ENCODE measurements at regions not wholly inside any gene's neighbourhood (a gene's known extent, or its start where the extent isn't known, plus 50 kb on each side); places are given as distances from the start of the nearest gene placed in this dataset.

DNA sequence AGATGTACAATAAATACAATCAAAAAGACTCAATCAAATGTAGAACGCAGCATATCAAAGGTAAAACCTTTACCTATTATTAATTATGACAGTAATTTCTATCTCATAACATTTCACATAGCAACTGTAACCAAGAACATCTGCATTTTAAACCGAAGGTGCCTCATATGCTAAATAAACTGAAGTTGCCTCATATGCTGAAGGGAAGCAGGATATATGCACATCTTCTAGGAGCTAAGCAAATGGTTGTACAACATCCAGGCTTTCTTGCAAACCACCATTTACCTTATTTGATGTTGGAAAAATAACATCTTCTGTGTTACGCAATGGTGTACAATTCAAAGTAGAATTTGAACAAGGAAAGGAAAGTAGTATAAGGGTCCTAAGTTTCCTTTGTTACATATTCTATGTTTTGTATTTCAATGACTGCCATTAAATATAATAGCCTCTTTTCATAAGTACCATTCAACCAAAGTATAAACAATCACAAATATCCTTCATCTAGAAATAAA, 145.9 kb downstream of the SATB1 start:
- Histone ChIP-seq H3K4me3 (ENCODE audit: low read depth, low read length) (no peak overlapping the region), H3K9me3 (ENCODE audit: severe bottlenecking) (no peaks in the 10 kb centered on the region)
- TF ChIP-seq, protein P1, sequence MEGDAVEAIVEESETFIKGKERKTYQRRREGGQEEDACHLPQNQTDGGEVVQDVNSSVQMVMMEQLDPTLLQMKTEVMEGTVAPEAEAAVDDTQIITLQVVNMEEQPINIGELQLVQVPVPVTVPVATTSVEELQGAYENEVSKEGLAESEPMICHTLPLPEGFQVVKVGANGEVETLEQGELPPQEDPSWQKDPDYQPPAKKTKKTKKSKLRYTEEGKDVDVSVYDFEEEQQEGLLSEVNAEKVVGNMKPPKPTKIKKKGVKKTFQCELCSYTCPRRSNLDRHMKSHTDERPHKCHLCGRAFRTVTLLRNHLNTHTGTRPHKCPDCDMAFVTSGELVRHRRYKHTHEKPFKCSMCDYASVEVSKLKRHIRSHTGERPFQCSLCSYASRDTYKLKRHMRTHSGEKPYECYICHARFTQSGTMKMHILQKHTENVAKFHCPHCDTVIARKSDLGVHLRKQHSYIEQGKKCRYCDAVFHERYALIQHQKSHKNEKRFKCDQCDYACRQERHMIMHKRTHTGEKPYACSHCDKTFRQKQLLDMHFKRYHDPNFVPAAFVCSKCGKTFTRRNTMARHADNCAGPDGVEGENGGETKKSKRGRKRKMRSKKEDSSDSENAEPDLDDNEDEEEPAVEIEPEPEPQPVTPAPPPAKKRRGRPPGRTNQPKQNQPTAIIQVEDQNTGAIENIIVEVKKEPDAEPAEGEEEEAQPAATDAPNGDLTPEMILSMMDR (IDR thresholded peaks at IDR 0.05; ENCODE audit: low read depth, low read length): no peak

DNA sequence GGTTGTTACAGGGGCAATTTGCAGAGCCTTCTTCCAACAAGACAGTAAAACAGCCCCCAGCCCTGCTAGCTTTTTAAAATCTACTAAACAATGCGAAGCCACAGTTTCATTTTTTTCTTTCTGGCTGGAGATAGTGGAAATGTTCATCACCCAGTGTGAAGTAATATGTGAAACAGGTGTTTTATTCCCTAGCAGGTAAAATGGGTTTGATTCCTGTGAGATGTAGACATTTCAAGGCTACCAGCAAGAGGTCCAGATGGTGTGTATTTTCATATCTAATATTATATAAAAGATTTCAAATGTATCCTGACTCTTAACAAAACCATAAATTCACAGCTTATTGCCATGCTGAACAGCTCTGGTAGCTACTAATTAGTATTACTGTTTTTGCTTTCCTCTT, 160.3 kb downstream of the SATB1 start:
- H3K9me3 ChIP-seq (ENCODE audit: severe bottlenecking): no peaks in the 10 kb centered on the region
- H3K4me3 ChIP-seq (ENCODE audit: low read depth, low read length): no peak overlapping the region
- no peak overlapping the region for H3K27ac ChIP-seq
- TF ChIP-seq, protein P1 (IDR thresholded peaks at IDR 0.05; ENCODE audit: low read depth, low read length): no peak
- no peak for DNase-seq
- H3K36me3 ChIP-seq: no peaks in the 10 kb centered on the region
- H3K27me3 ChIP-seq (ENCODE audit: insufficient read depth, low read depth, severe bottlenecking): no peaks in the 10 kb centered on the region

More for the DNA sequence above, 145.9 kb downstream of the SATB1 start:
- no peaks in the 10 kb centered on the region for H3K36me3 ChIP-seq
- no peak for DNase-seq
- no peak overlapping the region for H3K27ac ChIP-seq
- no peaks in the 10 kb centered on the region for H3K27me3 ChIP-seq (ENCODE audit: insufficient read depth, low read depth, severe bottlenecking)

DNA sequence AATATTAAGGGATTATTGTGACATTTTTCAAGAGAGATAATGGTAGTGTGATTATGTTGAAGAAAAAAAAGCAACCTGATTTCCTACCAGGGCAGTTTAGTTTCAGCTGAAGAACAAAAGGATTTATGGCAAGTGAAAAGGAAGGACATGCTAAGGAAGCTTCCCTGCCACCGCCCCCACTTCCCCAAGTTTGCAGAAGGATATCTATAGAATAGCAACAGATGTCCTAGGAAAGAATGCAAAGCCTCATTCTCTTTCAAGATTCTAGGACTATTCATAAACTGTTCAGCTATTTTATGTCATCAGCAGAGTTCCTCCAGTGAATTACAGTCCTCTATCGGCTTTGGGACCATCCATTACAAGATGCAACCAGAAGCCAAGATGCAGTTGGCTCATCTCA, 160.8 kb downstream of the SATB1 start:
- Histone ChIP-seq H3K27me3 (ENCODE audit: insufficient read depth, low read depth, severe bottlenecking) (no peaks in the 10 kb centered on the region), H3K9me3 (ENCODE audit: severe bottlenecking) (no peaks in the 10 kb centered on the region), H3K4me3 (ENCODE audit: low read depth, low read length) (no peak overlapping the region), H3K36me3 (no peaks in the 10 kb centered on the region), H3K27ac (no peak overlapping the region)
- DNase-seq: no peak
- TF ChIP-seq, protein P1 (IDR thresholded peaks at IDR 0.05; ENCODE audit: low read depth, low read length): no peak

DNA sequence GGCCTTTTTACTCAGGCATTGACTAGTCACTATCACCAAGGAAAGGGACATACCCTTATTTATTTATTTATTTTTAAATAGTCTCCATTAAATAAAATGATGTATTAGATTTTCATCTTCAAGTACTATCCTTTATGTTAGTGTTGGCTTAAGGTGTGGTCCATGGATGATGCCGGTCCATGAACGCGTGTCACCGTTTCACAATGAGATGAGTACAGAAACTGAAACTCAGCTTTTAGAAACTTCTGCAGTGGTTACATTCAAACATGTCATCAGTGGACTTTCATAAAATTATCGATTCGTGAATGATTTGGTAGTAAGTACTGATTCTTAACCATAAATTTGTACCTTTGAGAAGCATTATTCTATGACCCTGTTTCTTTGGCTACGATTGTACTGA, 166.6 kb downstream of the SATB1 start:
- no peaks in the 10 kb centered on the region for H3K9me3 ChIP-seq (ENCODE audit: severe bottlenecking)
- TF ChIP-seq, protein P1 (IDR thresholded peaks at IDR 0.05; ENCODE audit: low read depth, low read length): no peak
- no peak overlapping the region for H3K4me3 ChIP-seq (ENCODE audit: low read depth, low read length)
- H3K27ac ChIP-seq: no peak overlapping the region
- no peak for DNase-seq
- H3K36me3 ChIP-seq: no peaks in the 10 kb centered on the region
- no peaks in the 10 kb centered on the region for H3K27me3 ChIP-seq (ENCODE audit: insufficient read depth, low read depth, severe bottlenecking)

DNA sequence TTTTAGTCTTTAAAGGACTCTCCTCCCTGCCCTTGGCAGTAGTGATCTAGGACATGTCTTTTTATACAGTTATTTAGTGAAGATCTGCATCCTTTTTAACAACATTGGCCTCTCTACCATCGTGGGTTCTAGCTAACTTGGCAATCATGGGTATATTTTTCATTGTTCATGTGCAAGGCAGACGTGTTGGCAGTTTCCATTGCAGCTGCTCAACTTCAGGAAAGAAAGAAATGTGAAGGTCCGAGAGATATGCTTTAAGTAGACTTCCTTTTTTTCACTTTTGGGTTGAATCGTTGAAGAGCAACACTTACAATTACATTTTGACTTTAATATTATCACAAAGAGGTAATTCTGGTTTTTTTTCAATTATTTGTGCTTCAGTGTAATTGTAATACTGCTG, 172.6 kb downstream of the SATB1 start:
- TF ChIP-seq, protein P1 (IDR thresholded peaks at IDR 0.05; ENCODE audit: low read depth, low read length): no peak
- DNase-seq: no peak
- H3K9me3 ChIP-seq (ENCODE audit: severe bottlenecking): no peaks in the 10 kb centered on the region
- H3K4me3 ChIP-seq (ENCODE audit: low read depth, low read length): no peak overlapping the region
- H3K27ac ChIP-seq: no peak overlapping the region
- H3K36me3 ChIP-seq: no peaks in the 10 kb centered on the region
- no peaks in the 10 kb centered on the region for H3K27me3 ChIP-seq (ENCODE audit: insufficient read depth, low read depth, severe bottlenecking)

DNA sequence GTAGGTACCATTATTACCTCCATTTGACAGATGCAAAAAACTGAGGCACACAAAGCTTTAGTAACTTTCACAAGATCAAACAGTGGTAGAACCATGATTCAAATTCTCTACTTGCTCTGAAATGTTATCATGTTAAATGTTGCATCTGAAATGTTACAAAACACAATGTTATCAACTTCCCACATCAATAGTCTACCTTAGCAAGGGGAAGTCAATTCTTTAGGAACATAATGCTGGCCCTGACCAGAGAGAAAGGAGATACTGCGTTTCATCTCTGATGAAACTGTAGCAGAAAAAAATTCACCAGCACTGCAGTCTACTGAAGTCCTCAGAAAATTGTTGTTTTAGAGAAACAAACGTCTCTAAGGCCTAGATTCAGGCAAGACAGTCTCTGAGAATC, 174.1 kb downstream of the SATB1 start:
- DNase-seq: no peak
- TF ChIP-seq, protein P1 (IDR thresholded peaks at IDR 0.05; ENCODE audit: low read depth, low read length): no peak
- no peak overlapping the region for H3K4me3 ChIP-seq (ENCODE audit: low read depth, low read length)
- no peak overlapping the region for H3K27ac ChIP-seq
- no peaks in the 10 kb centered on the region for H3K36me3 ChIP-seq
- H3K9me3 ChIP-seq (ENCODE audit: severe bottlenecking): no peaks in the 10 kb centered on the region
- H3K27me3 ChIP-seq (ENCODE audit: insufficient read depth, low read depth, severe bottlenecking): no peaks in the 10 kb centered on the region
